HepG2 (cell line): ENCODE measurements at regions not wholly inside any gene's neighbourhood (a gene's known extent, or its start where the extent isn't known, plus 50 kb on each side); places are given as distances from the start of the nearest gene placed in this dataset.

Experiments
- ATAC-seq: fragments of 200-7000 bp; cut with Tn5 transposase; 3 replicates; pipeline ENCODE4 v1.9.1; 2020; ENCODE audit warnings: mild to moderate bottlenecking, moderate library complexity
- BruUV-seq: library from RNA; stranded (reverse); fragments of 400-500 nt; replicated peaks from 2 replicates; lab custom pipeline; 2021; lab: Mats Ljungman, UMichigan
- CTCF ChIA-PET: fragments of 300-600 bp; formaldehyde crosslinking; extraction: SDS; loops from one replicate; lab custom pipeline; 2021; ENCODE audit warnings: low total read pairs, inconsistent platforms, low intra/inter-chr PET ratio; lab: Yijun Ruan, JAX
- POLR2A ChIA-PET: fragments of 350-600 bp; sonication (Branson Sonifier 250); formaldehyde crosslinking; loops from one replicate; lab custom pipeline; 2020; ENCODE audit warnings: antibody characterized with exemption, inconsistent platforms; lab: Yijun Ruan, JAX
- DNase-seq: peaks from one replicate; pipeline ENCODE4 v3.0.0-alpha.2; 2015; ENCODE audit warnings: low spot score
- FAIRE-seq: peaks from 3 replicates; lab custom pipeline; 2011; peaks lifted over from hg19 to GRCh38; lab: Jason Lieb, UNC
- H2AFZ ChIP-seq: one replicate; pipeline ENCODE4 v1.6.1; 2011; ENCODE audit warnings: low read length, inconsistent platforms
- H3K27ac ChIP-seq: fragments of 300-600 bp; 3 replicates; pipeline ENCODE4 v1.8.0; 2011; ENCODE audit warnings: mixed run types, mild to moderate bottlenecking, mixed read lengths, low read length, inconsistent platforms; ENCODE audit not compliant: insufficient read depth; ENCODE audit errors: extremely low read length
- H3K27me3 ChIP-seq, 2 experiments: fragments of 200-600 bp in 1 of 2; 2 replicates in 1 of 2; 3 replicates in 1 of 2; pipeline versions ENCODE4 v1.6.0 to v1.8.0; 2011; ENCODE audit warnings: low read length in 2 of 2, mild to moderate bottlenecking in 2 of 2, moderate library complexity in 2 of 2, inconsistent platforms in 1 of 2; ENCODE audit not compliant: insufficient read depth in 2 of 2, control insufficient read depth in 1 of 2
- H3K36me3 ChIP-seq, 2 experiments: fragments of 200-600 bp in 1 of 2; replicated peaks in 1 of 2; 2 replicates in 1 of 2; 3 replicates in 1 of 2; pipeline versions ENCODE4 v1.5.1 to v1.8.0; 2011; ENCODE audit warnings: low read length in 2 of 2, inconsistent platforms in 1 of 2; ENCODE audit not compliant: insufficient read depth in 2 of 2, control insufficient read depth in 1 of 2
- H3K4me1 ChIP-seq: 2 replicates; pipeline ENCODE4 v1.5.1; 2012; ENCODE audit warnings: low read length, inconsistent platforms; ENCODE audit not compliant: insufficient read depth
- H3K4me2 ChIP-seq: 2 replicates; pipeline ENCODE4 v1.6.0; 2011; ENCODE audit warnings: low read depth, low read length, inconsistent platforms
- H3K4me3 ChIP-seq, 3 experiments: fragments of 200-600 bp in 1 of 3; sonication (generic), shearing (Covaris generic) in 1 of 3; replicated peaks in 1 of 3; 2 replicates each; pipeline ENCODE4 v1.5.1; 2011 to 2016; ENCODE audit warnings: low read length in 3 of 3, inconsistent platforms in 2 of 3, low read depth in 2 of 3, mild to moderate bottlenecking in 2 of 3, control low read depth in 1 of 3, mixed read lengths in 1 of 3; ENCODE audit not compliant: insufficient read depth in 1 of 3
- H3K79me2 ChIP-seq: one replicate; pipeline ENCODE4 v1.6.1; 2011; ENCODE audit warnings: low read length, inconsistent platforms; ENCODE audit not compliant: insufficient read depth
- H3K9ac ChIP-seq: 2 replicates; pipeline ENCODE4 v1.6.0; 2011; ENCODE audit warnings: mild to moderate bottlenecking, low read depth, low read length, inconsistent platforms; ENCODE audit not compliant: insufficient read depth
- H3K9me3 ChIP-seq: 2 replicates; pipeline ENCODE4 v1.5.1; 2012; ENCODE audit warnings: mild to moderate bottlenecking, low read length
- H4K20me1 ChIP-seq: 2 replicates; pipeline ENCODE4 v1.6.0; 2011; ENCODE audit warnings: inconsistent platforms, mild to moderate bottlenecking, low read length, moderate library complexity; ENCODE audit not compliant: insufficient read depth
- ARID2 ChIP-seq: sonication (generic); formaldehyde crosslinking; IDR thresholded peaks from 2 replicates; pipeline ENCODE4 v1.8.1; 2022; ENCODE audit warnings: mild to moderate bottlenecking, missing genetic modification reagents, borderline replicate concordance
- DMTF1 ChIP-seq: sonication (generic); formaldehyde crosslinking; IDR thresholded peaks from 2 replicates; pipeline ENCODE4 v1.4.0; 2020; ENCODE audit warnings: mild to moderate bottlenecking, missing genetic modification reagents
- HNRNPK ChIP-seq: fragments of 200-400 bp; formaldehyde crosslinking; IDR thresholded peaks from 2 replicates; pipeline ENCODE4 v1.6.1; 2018; ENCODE audit warnings: low read length, low read depth, moderate library complexity, mild to moderate bottlenecking; ENCODE audit not compliant: poor library complexity, severe bottlenecking
- NFIC ChIP-seq: IDR thresholded peaks from 2 replicates; pipeline ENCODE4 v1.6.1; 2012; ENCODE audit warnings: mild to moderate bottlenecking, low read length, inconsistent platforms
- ZNF3 ChIP-seq: IDR thresholded peaks from 2 replicates; pipeline ENCODE4 v1.7.0; 2017; ENCODE audit warnings: inconsistent platforms
- ZNF337 ChIP-seq: sonication (generic); formaldehyde crosslinking; IDR thresholded peaks from 2 replicates; pipeline ENCODE4 v1.5.1; 2020; ENCODE audit warnings: missing genetic modification reagents, low read depth, mild to moderate bottlenecking, borderline replicate concordance
- ZNF382 ChIP-seq: sonication (generic); formaldehyde crosslinking; IDR thresholded peaks from 2 replicates; pipeline ENCODE4 v1.5.0; 2020; ENCODE audit warnings: missing genetic modification reagents, mild to moderate bottlenecking, borderline replicate concordance
- ZNF792 ChIP-seq: IDR thresholded peaks from 2 replicates; pipeline ENCODE4 v1.6.1; 2016
- WGBS: methylation state at CpG from one replicate; pipeline ENCODE4 v1.1.6; 2017; ENCODE audit warnings: low lambda C conversion rate; 5-methylcytosine and 5-hydroxymethylcytosine counted together
- in situ Hi-C: cut with HindIII; loops from 2 replicates; pipeline ENCODE4 v1.10.0; 2017; ENCODE audit warnings: low pct_unique_long_range_greater_than_20kb; ENCODE audit not compliant: extremely low pct_ligation_motif_present
- intact Hi-C: fragments of 100-400 bp; cut with micrococcal nuclease; formaldehyde crosslinking; loops from one replicate; pipeline ENCODE4 v1.10.0; 2022; ENCODE audit not compliant: unreplicated experiment

GRCh38 chr6:71137973-71138372 is 150.6 kb upstream of the OGFRL1 start:
- no peaks in the 10 kb centered on the region for H3K27me3 ChIP-seq
- ChIA-PET CTCF (no interaction called here), POLR2A (no interaction called here)
- H3K79me2 ChIP-seq: no peaks in the 10 kb centered on the region
- no peak for TF ChIP-seq ARID2
- TF ChIP-seq DMTF1 (CRISPR knock-in tag): no peak
- no peak for TF ChIP-seq NFIC
- TF ChIP-seq ZNF3 (CRISPR knock-in tag): no peak
- TF ChIP-seq ZNF792 (CRISPR knock-in tag): no peak
- TF ChIP-seq HNRNPK: no peak
- no peak overlapping the region for H2AFZ ChIP-seq
- no peak overlapping the region for H3K4me2 ChIP-seq
- BruUV-seq: no TSS peak
- no peak overlapping the region for H3K4me3 ChIP-seq
- intact Hi-C loops (no loop called here), in situ Hi-C loops (no loop called here)
- H3K9me3 ChIP-seq: no peaks in the 10 kb centered on the region; the same call in 1 of the 2 replicates
- WGBS: 0% methylated on average over 1 of the region's 1 CpG
- no peak for DNase-seq
- FAIRE-seq: no peak
- no peak overlapping the region for H3K9ac ChIP-seq
- H3K36me3 ChIP-seq: no peaks in the 10 kb centered on the region
- no peaks in the 10 kb centered on the region for H4K20me1 ChIP-seq
- no peak overlapping the region for H3K27ac ChIP-seq
- H3K4me1 ChIP-seq: no peaks in the 10 kb centered on the region
- ATAC-seq: no peak

- 0% methylated on average over 2 of the region's 2 CpGs for WGBS
- in situ Hi-C loops: no loop called here
- ChIA-PET CTCF (no interaction called here), POLR2A (no interaction called here)
- H3K4me1 ChIP-seq: no peaks in the 10 kb centered on the region
- no peaks in the 10 kb centered on the region for H3K27me3 ChIP-seq
- H3K27ac ChIP-seq: no peak overlapping the region
- no peak overlapping the region for H3K9ac ChIP-seq
- no peak overlapping the region for H3K4me2 ChIP-seq
- no peaks in the 10 kb centered on the region; the same call in 1 of the 2 replicates for H3K9me3 ChIP-seq
- FAIRE-seq: no peak
- no peaks in the 10 kb centered on the region for H3K79me2 ChIP-seq
- H2AFZ ChIP-seq: no peak overlapping the region
- DNase-seq: no peak
- intact Hi-C loops: no loop called here
- TF ChIP-seq ZNF337 (CRISPR knock-in tag) (no peak), ZNF382 (no peak)
- no peaks in the 10 kb centered on the region for H3K36me3 ChIP-seq
- BruUV-seq: no TSS peak
- ATAC-seq: no peak
- no peaks in the 10 kb centered on the region for H4K20me1 ChIP-seq
- H3K4me3 ChIP-seq: no peak overlapping the region
Observed at GRCh38 chr6:71138376-71138775, 150.2 kb upstream of the OGFRL1 start.
